GM10266 (cell line): ENCODE measurements at regions not wholly inside any gene's neighbourhood (a gene's known extent, or its start where the extent isn't known, plus 50 kb on each side); places are given as distances from the start of the nearest gene placed in this dataset.

Source experiments
- DNase-seq: peaks from one replicate; pipeline ENCODE4 v3.0.0; 2012; ENCODE audit errors: extremely low spot score
- CTCF ChIP-seq: IDR thresholded peaks from 2 replicates; pipeline ENCODE4 v1.5.1; 2012; ENCODE audit warnings: mild to moderate bottlenecking, low read depth; ENCODE audit not compliant: control insufficient read depth, insufficient read depth; ENCODE audit errors: missing control alignments

- no peak for TF ChIP-seq CTCF
- DNase-seq = no peak
Measured at GRCh38 chr20:7389216-7389615, 551.0 kb downstream of the HAO1 start.

- TF ChIP-seq CTCF = no peak
- no peak for DNase-seq
Measured at GRCh38 chr20:7392542-7393206, 547.6 kb downstream of the HAO1 start.

GRCh38 chr20:7399114-7399513, 541.1 kb downstream of the HAO1 start:
- no peak for DNase-seq
- TF ChIP-seq CTCF = no peak

- TF ChIP-seq CTCF = no peak
- no peak for DNase-seq
Measured at GRCh38 chr20:7399575-7399974, 540.7 kb downstream of the HAO1 start.

GRCh38 chr20:7406671-7407070, 533.6 kb downstream of the HAO1 start:
- no peak for TF ChIP-seq CTCF
- no peak for DNase-seq

GRCh38 chr20:7410150-7410549, 530.1 kb downstream of the HAO1 start:
- DNase-seq = no peak
- TF ChIP-seq CTCF = no peak

- no peak for TF ChIP-seq CTCF
Measured at GRCh38 chr20:7411075-7411474, 529.2 kb downstream of the HAO1 start.

More at GRCh38 chr20:7411075-7411474, 529.2 kb downstream of the HAO1 start:
- DNase-seq = no peak
